ENCODE measurements at regions not wholly inside any gene's neighbourhood (a gene's known extent, or its start where the extent isn't known, plus 50 kb on each side); places are given as distances from the start of the nearest gene placed in this dataset.

DNA sequence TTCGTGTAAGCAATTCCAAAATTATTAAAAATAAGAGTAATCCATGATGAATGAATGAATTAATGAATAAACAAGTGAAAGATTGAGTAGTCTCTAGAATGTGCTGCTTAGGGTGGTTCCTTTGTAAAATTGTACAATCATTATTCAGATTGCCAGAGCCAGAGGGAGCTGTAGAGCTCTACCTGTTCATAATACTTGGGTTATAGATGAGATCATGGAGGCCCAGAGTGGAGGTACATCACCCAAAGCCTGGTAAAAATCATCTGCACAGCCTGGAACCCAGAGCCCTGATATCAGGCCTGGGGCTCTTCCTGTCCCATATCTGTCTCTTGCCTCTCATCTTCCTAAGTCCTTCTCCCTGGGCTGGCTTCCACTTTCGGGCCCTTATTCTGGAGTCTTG lies 297.2 kb downstream of the RPLP1 start:
- TF ChIP-seq, protein P1, sequence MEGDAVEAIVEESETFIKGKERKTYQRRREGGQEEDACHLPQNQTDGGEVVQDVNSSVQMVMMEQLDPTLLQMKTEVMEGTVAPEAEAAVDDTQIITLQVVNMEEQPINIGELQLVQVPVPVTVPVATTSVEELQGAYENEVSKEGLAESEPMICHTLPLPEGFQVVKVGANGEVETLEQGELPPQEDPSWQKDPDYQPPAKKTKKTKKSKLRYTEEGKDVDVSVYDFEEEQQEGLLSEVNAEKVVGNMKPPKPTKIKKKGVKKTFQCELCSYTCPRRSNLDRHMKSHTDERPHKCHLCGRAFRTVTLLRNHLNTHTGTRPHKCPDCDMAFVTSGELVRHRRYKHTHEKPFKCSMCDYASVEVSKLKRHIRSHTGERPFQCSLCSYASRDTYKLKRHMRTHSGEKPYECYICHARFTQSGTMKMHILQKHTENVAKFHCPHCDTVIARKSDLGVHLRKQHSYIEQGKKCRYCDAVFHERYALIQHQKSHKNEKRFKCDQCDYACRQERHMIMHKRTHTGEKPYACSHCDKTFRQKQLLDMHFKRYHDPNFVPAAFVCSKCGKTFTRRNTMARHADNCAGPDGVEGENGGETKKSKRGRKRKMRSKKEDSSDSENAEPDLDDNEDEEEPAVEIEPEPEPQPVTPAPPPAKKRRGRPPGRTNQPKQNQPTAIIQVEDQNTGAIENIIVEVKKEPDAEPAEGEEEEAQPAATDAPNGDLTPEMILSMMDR (IDR thresholded peaks at IDR 0.05): no peak
- TF ChIP-seq EP300 (IDR thresholded peaks at IDR 0.05): no peak
- no peak for TF ChIP-seq POLR2AphosphoS5 (IDR thresholded peaks at IDR 0.05)
- TF ChIP-seq POLR2A (IDR thresholded peaks at IDR 0.05): no peak

Data from sigmoid colon (tissue), 4 donors.